ENCODE measurements at regions not wholly inside any gene's neighbourhood (a gene's known extent, or its start where the extent isn't known, plus 50 kb on each side); places are given as distances from the start of the nearest gene placed in this dataset.
A peak's percentile ranks its signal among the peaks of the same experiment; 100 is the strongest.
"Not testable (repeated sequence)": the region's sequence is repeated elsewhere in the genome, so short reads cannot be mapped to it uniquely, and the experiment has no call there.

DNA sequence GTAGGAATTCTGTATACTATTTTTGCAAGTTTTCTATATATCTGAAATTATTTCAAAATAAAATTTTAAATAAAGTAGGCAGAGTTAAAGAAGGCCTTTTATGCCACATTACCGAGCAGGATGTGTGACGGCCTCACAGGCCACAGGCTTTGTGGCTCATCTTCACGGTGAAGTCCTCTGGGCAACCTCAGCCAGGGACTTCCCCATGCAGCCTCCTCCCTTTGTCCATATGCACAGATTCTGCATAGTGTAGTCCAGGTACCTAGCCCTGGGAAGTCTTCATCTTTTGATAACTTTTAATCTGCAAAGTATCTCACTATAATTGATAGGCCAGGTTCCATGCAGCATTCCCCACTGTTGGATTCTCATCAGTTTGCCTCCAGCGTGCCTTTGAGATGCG lies 62.8 kb downstream of the ARHGAP11B start:
- not testable (repeated sequence) for DNase-seq (ENCODE audit: low read depth in 3 of 3)

DNA sequence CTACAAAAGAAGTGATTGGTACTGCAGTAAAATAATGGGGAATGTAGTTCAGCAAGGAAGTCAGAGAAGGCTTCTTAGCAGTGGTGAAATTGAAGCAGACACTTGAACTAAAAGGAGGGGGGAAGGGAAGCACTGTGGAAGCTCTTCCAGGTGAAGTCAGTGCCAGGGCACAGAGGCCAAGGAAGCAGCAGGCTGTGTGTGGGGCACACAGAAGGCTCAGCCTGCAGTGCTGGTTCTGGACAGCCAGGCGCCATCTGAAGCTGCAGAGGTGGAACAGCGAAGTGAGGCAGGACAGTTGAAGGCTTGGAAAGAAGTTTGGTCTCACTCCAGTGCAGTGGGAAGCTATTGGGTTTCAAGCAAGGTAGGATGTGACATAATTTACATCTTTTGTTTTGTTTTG lies 64.2 kb downstream of the ARHGAP11B start:
- not testable (repeated sequence) for DNase-seq (ENCODE audit: low read depth in 3 of 3)

DNA sequence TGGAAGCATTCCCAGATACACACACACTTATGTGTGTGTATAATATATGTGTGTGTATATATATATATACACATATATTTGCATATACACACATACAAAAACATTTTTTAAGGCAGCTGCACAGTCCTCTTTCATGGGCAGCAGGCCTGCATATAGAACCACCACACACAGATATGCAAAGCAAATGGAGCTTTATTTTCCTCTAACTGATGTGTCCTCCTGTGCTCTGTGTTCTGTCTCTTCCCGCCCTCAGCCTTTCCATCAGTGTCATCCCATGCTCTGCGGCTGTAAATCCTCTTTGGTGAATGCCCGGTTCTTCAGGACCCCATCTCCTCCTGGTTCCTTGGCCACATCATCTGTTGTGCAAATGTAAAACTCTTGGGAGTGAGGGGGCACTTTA lies 69.9 kb downstream of the ARHGAP11B start:
- not testable (repeated sequence) for DNase-seq (ENCODE audit: low read depth in 3 of 3)

DNA sequence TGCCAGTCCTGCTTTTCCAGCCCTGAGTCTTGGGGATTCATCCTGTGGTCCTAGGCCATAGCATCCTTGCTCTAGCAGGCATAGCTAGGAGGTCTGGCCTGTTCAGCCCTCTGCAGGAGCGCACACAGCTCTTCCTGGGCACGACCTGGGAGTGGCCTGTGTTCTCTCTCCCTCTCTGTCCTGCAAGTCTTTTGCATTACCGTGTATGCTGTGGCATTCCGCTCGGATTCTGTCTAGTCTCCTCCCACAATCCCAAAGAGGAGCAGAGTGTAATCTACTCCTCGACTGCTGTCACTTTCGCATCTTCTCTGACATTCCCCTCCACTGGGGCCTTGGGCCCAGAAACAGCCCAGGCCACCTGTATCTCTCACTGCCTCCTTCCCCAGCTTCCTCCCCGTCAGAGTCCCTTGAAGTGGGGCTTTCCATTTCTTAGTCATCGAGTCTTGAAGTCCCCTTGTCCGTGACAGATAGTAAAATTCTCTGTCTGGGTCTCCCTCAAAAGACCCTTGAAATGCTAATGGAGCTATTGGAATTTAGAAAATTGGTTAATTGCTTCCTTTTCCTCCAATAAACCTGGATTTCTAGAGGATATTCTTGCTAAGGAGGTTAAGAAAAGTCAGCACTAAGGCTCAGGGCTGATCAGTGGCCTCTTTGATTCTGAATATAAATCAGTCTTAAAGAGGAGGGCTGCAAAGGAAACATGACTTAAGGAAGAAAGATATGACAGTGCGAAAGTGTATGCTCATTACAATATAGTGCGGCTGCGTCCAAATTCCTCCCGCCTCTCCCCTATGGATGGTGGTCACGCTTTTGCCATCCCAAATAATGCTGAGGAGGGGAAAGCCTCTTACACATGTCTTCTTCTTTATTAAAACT lies 70.7 kb downstream of the ARHGAP11B start:
- not testable (repeated sequence) for DNase-seq (ENCODE audit: low read depth in 3 of 3)

DNA sequence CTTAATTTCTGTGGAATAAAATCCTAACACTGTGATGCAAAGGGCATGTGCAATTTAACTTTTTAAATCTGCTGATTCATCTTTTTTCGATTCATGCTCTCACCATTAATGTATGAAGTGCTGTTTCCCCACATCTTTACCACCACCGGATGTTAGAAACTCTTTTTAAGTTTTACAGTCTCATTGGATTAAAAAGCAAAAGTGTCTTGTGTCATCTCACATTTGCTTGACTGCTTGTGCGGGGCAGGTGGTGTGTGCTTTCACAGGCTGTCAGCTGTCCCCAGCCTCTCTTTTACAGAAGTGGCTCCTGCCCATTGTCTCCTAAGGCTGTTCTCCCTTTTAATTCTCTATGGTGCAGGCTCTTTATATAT lies 71.4 kb downstream of the ARHGAP11B start:
- DNase-seq (ENCODE audit: low read depth in 3 of 3), result not testable (repeated sequence)

DNA sequence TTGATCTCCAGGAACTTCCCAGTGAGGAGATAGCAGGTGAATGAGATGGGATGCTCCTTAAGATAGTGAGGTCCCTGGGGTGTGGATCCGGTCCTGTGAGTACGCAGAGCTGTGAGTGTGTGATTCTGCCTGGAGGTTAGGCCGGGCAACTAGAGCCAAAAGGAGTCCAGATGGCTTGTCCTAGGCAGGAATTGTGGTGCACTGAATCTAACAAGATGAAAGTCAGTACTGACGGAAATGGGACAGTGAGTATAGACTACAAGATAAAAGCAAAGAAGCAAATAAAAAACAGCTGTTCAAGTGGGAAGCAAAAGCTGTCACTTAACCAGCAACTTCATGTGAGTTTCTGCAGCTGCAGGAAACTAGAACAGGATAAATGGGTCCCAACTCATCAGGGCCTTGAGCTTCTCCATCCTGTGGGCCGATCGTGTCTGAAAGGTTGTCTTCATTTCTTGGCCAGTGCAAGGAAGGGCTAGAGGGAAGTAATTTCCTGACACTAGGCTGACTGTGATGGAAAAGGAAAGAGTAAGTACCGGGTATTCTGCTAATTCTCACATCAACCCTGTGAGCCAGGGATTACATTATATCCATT lies 74.2 kb downstream of the ARHGAP11B start:
- not testable (repeated sequence) for DNase-seq (ENCODE audit: low read depth in 3 of 3)

DNA sequence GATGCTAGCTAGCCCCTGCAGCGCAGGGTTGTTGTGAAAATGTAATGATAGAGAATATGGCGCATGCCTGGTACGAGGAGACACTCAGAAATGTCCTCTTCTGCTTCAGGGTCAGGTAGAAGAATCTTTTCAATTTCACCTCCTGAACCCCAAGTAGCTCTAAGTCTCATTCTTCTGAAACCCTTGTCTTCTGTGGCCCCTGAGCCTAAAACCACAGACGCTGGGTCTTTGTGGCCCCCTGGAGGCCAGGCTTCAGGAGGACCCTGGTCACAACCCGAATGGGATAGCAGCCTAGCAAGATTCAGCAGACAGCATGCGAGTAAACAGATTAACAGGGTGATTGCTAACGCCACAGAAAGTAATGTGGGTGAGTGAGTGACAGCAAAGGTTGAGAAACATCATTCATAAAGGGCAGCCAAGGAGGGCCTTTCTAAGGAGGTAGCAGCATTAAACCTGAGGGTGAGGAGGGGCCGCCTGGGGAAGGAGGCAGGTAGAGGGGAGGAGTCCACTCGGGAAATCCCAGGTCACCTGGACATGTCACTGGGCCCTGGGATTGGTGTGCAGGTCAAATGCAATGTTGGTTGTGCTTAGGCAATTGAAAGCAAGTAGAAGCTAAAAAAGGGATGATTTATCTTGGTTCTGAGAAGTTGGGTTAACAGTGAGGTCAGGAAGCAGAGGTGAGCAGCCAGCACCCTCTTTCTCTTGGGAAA lies 82.2 kb downstream of the ARHGAP11B start:
- not testable (repeated sequence) for DNase-seq (ENCODE audit: low read depth in 3 of 3)

DNA sequence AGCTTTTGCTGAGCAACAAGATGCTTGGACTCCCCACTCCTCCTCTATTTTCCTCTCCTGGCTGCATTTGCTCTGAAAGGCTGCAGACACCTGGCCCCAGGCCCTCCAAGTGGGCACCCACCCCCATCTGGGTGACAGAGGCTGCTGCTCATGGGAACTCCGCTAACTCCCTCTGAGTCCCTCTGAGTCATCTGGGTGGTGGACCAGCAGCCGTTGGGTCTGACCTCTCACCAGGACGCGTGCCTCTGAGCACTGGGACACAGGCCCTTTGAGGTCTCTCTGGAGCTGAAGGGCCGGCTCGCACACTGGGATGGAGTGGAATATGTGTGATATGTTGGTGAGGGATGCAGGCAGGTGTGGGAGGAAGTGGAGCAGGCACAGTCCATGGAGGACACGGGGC lies 82.9 kb downstream of the ARHGAP11B start:
- DNase-seq (ENCODE audit: low read depth in 3 of 3), result not testable (repeated sequence)

DNA sequence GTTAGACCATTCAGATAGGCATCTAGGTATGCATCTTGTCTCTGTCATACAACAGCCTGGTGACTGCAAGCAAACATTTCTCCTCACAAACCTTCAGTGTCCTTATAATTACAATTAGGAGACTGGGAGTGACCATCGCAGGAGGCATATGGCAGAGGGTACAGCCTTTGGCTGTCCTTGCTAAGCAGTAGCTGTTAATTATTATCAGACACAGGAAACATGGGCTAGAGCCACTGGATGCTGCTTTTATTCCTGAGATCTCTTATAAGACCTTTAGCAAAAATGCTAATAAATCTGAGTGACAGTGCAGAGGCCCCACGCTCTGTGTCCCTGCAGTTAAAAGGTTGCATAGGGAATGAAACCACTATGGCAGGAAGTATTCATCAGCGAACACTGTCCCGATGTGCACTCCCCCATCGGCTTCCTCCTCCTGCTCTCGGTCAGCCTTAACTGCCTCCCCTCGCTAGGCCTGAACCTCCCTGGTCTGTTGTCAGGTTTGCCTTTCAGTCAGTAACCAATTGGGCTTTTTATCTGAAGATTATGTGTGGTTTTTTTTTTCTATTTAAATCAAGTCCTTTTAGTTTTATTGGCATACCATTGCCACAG lies 92.2 kb downstream of the ARHGAP11B start:
- DNase-seq (ENCODE audit: low read depth in 3 of 3), result not testable (repeated sequence)

DNA sequence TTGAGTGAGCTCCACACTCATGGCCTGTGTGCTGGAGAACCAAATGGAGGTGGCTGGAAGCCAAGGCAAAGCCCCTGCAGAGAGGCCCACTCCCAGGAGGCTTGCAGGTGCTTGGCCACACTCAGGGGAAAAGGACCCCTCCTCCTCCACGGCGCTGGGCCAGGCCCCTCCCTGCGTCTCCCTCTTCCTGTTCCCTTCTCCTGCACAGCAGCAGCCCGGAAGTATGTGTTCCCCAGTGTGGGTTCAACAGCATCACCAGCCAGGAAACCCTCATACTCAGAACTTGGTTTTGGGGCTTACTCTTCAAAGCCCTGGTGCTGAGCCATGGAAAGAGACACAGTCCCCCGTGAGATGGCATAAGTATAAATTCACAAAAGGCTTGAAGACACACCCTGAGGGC lies 93.4 kb downstream of the ARHGAP11B start:
- DNase-seq (ENCODE audit: low read depth in 3 of 3), result not testable (repeated sequence)

DNA sequence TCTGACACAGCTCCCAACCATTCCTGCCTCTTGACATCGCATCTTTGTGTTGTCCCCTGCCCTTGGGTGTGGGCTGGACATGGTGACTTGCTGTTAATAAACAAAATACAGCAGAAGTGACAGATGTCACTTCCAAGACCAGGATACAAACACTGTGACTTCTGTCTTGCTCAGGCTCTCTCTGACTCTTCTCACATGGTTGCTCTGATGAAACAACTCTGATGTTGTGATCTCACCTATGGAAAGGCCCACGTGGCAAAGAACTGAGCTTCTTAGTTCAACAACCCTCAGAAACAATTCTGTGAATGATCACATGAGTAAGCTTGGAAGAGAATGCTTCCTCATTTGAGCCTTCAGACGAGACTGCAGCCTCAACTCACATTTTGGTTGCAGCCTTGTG lies 94.9 kb downstream of the ARHGAP11B start:
- DNase-seq (ENCODE audit: low read depth in 3 of 3), result not testable (repeated sequence)

DNA sequence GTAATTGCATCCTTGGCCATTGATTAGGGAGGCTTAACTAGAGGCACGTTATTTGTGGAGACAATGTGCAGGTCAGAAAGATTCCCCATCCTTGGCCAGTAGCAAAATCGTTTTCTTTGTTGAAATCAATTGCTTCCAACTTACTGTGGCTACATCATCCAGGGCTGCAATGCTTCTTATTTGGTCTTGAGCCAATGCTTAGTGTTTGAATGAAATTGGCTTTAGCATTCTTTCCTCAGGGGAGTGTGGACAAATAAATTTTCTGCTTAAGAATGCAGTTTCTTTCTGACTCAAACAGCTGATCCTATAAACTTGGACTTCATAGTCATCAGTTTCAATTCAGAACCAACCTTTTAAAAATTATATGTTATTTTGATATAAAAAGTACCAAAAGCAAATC lies 95.6 kb downstream of the ARHGAP11B start:
- DNase-seq (ENCODE audit: low read depth in 3 of 3), result not testable (repeated sequence)

DNA sequence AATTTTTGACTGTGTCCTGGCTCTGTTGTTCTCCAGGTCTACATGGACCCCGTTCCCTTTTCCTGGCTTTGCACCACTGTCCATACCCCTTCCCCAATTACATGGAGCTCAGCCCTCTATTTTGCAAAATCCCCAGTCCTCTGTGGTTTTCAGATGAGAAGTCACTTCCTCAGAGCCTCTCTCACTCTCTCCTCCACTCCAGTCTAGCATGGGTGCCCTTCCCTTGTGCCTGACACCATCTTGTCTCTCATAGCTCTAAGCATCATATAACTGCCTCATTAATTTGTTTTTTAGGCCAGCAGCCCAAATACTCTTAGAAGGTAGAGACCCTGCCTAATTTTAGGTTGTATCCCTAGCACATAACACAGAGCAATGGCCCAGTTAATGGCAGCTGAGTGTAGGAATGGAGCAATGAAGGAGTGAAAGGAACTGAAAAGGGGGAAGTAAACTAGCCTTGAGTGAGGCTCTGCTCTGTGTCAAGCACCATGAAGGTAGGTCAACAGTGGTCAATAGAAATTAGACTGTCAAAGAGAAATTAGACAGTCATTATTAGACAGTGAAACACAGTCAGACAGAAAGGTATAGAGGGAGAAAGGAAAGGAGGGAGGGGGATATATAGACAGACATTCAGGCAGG lies 97.7 kb downstream of the ARHGAP11B start:
- not testable (repeated sequence) for DNase-seq (ENCODE audit: low read depth in 3 of 3)

DNA sequence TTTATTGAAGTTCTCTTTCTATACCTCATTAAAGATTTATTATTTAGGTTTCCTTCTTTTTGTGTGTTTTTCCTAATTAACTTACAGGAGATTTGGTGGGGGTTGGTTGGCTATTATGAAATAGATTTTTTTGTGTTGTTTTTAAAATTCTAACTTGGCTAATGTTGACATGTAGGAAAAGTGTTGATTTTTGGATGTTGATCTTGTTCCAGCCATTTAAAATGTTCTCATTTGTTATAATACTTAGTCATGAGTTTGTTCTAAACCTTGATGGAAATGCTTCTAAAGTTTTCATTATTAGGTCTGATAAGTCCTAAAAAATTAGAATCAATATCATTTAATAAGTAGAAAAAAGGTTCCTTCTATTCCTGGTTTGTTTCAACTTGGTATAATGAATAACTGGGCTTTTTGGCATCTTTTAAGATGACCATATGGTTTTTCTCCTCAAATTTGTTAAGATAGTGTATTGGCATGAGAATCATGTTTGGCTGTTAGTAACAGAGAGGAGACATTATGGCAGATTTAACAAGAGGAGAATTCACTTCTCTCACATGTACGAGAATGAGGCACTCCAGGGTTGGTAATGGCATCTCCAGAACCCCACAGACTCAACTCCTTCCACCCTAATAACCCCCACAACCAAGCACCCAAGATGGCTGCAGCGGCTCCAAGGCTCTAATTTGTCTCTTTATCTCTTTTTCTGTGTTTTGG lies 104.1 kb downstream of the ARHGAP11B start:
- not testable (repeated sequence) for DNase-seq (ENCODE audit: low read depth in 3 of 3)

DNA sequence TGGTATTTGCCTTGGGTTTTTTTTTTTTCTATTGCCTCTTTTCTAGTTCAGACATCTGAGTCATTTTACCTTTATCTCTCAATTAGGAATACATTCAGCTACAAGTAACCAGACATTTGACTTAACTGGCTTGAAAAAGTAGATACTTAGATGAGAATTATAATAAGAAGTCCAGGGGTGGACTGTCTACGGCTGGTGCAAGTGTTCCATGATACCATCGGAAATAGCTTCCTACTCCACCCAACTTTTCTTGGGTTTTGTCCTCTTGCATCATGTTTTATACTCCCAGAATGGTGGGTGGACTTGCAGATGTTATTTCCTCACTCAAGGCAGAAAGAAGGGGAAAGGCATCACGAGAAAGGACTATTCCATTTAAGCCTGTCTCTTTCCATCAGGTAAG lies 104.7 kb downstream of the ARHGAP11B start:
- not testable (repeated sequence) for DNase-seq (ENCODE audit: low read depth in 3 of 3)

DNA sequence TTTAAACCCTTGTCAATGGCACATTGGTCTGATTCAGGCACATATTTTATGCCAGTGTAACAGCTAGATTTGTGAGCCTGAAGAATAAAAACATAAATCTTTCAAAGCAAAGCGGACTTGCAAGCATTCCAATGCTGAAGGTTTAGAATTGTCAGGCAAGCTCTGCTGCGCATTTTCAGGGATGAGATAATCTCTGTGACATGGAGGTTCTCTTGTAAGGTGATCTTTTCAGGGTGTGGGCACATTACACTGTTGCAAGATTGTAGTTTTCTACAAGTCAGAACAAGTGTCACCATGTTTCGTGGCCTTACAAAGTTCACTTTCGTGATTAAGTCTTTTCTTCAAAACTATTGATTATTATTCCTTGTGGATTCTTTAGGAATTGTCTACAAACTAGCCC lies 106.2 kb downstream of the ARHGAP11B start:
- not testable (repeated sequence) for DNase-seq (ENCODE audit: low read depth in 3 of 3)

DNA sequence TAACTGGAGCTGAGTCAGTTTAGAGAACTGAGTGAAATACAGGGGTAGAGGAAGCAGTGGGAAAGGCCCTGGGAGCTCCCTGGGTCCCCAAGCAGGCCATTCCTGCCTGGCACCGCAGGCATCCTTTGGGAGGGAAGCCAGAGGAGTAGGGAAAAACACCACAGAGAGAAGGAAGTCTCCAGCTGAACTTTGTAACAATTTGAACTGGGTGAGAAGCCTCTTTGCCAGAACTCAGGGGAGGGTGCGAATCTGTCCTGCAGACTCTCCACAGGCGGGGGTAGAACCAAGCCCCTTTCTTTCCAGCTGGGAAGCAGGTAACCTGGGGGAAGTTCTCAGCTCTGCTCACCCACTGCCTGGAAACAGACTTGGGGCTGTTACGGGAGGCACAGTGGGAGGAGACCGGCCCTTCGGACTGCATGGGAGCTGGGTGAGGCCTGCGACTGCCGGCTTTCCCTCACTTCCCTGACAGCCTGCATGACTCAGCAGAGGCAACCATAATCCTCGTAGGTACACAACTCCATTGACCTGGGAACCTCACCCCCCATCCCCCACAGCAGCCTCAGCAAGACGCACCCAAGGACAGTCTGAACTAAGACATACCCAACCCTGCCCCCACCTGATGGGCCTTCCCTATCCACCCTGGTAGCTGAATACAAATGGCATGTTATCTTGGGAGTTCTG lies 110.1 kb downstream of the ARHGAP11B start:
- DNase-seq (ENCODE audit: low read depth in 3 of 3), result not testable (repeated sequence)

DNA sequence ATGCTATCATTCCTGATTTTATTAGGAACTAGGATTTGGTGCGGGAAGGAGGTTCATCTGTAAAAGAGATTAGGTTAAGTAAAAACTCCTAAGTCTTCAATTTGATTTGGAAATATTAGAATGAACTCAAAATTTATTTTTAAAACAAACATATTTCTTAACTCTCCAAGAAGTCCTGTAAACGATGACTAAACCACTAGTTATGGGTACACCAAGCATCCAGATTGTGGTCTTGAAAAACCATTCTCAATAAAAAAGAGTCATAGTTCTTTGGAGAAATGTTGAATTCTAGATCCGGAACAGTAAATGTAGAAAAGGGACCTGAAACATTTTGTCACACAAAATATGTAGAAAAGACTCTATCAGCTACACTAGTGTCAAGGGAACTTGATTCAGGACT lies 116.9 kb downstream of the ARHGAP11B start:
- DNase-seq (ENCODE audit: low read depth in 3 of 3), result not testable (repeated sequence)

DNA sequence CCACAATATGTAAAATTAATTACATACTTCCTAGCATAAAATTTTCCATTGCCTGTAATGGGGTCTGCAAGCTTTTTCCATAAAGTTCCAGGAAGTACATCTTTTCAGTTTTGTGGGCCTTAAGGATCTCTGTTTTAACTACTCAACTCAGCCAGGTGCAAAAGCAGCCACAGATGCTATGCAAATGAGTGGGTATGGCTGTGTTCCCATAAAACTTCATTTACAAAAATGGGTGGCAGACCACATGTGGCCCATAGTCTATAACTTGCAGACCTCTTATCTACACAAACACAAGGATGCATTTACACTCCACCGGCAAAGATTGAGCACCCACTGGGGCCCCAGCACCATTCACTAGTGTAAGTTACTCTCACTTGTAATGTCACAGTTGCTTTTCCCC lies 123.1 kb downstream of the ARHGAP11B start:
- not testable (repeated sequence) for DNase-seq (ENCODE audit: low read depth in 3 of 3)

DNA sequence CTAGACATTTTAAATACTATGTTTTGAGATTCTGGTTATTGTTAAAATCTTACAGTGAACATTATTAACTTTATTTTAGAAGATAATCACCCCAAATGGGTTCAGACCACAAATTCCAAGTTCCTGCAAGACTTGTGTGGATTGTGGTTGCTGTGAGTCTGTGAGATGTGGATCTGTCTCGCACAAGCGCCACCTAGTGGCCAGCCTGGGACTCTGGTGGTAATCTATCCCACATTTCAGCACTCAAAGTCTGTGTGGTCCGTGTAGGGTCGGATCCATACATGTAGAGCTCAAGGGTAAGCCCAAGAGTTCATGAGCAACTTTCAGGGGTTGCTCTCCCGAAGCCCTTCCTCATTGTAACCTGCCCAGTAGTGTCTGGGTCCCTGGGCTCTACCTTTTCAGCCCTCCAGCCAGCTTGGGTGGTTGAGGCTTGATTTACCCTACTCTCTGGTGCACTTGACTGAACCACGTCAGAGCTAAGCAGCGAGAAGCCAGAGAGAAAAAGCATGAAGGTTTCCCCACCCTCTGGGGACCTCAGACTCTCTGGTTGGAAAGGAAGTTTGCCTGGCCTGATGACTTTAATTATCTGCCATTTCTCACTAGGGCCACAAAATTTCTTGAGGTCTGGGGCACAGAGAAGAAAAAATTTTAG lies 129.2 kb downstream of the ARHGAP11B start:
- DNase-seq (ENCODE audit: low read depth in 3 of 3), result peak; percentile 19 to 68 (median 34)

Measured in stimulated activated CD4-positive, alpha-beta T cell treated with anti-CD3 and anti-CD28 coated beads, TNF-alpha, amount 100 ng/mL, for 48 hours (primary cell).